Mesothelial cell of epicardium (in vitro differentiated cells): ENCODE measurements at regions not wholly inside any gene's neighbourhood (a gene's known extent, or its start where the extent isn't known, plus 50 kb on each side); places are given as distances from the start of the nearest gene placed in this dataset.

Source experiments
- DNase-seq, 2 experiments: peaks; one replicate each; pipeline ENCODE4 v3.0.0; 2021; ENCODE audit warnings: low spot score in 2 of 2; ENCODE audit not compliant: unreplicated experiment in 2 of 2
- H3K27ac Mint-ChIP-seq: 2 replicates; pipeline ENCODE4 v1.8.0; 2021; ENCODE audit warnings: mixed read lengths
- H3K27me3 Mint-ChIP-seq: 2 replicates; pipeline ENCODE4 v1.8.0; 2021; ENCODE audit warnings: low read depth, mixed read lengths
- H3K36me3 Mint-ChIP-seq: 2 replicates; pipeline ENCODE4 v1.8.0; 2021; ENCODE audit warnings: mixed read lengths
- H3K4me1 Mint-ChIP-seq: 2 replicates; pipeline ENCODE4 v1.8.0; 2021; ENCODE audit warnings: mixed read lengths
- H3K4me3 Mint-ChIP-seq: 2 replicates; pipeline ENCODE4 v1.8.0; 2021; ENCODE audit warnings: mild to moderate bottlenecking, moderate library complexity, mixed read lengths
- H3K9me3 Mint-ChIP-seq: 2 replicates; pipeline ENCODE4 v1.8.0; 2021; ENCODE audit warnings: mixed read lengths
- TF ChIP-seq, protein P1 (sequence below): fragments of 200-600 bp; sonication (generic); IDR thresholded peaks from one replicate; pipeline ENCODE4 v1.5.0; 2021; ENCODE audit warnings: antibody characterized with exemption; ENCODE audit not compliant: unreplicated experiment

DNA sequence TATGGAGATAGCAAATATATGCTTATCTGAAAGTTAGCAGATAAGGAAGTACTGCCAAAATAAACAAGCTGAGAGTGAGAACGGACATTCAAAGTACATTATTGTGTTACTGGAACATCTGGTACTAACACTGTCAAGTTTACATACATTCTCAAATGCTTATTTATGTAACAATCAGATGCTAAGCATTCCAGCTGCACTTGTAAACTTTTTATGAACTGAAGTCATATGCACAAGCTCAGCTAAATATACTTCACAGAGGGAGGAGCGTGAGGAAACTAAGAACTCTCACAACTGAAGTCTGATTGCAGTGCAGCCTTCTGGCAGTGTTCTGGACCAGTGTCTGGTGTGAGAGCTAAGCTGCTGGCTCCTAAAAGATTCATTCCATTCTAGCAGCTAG lies 223.7 kb upstream of the NANOGP8 start:
- no peak overlapping the region for H3K4me3 Mint-ChIP-seq
- peak overlapping the region; percentile 98 for H3K27ac Mint-ChIP-seq
- H3K27me3 Mint-ChIP-seq = no peaks in the 10 kb centered on the region
- peaks cover 7% of the 10 kb centered on the region for H3K36me3 Mint-ChIP-seq
- peaks cover 75% of the 10 kb centered on the region for H3K4me1 Mint-ChIP-seq
- TF ChIP-seq, protein P1, sequence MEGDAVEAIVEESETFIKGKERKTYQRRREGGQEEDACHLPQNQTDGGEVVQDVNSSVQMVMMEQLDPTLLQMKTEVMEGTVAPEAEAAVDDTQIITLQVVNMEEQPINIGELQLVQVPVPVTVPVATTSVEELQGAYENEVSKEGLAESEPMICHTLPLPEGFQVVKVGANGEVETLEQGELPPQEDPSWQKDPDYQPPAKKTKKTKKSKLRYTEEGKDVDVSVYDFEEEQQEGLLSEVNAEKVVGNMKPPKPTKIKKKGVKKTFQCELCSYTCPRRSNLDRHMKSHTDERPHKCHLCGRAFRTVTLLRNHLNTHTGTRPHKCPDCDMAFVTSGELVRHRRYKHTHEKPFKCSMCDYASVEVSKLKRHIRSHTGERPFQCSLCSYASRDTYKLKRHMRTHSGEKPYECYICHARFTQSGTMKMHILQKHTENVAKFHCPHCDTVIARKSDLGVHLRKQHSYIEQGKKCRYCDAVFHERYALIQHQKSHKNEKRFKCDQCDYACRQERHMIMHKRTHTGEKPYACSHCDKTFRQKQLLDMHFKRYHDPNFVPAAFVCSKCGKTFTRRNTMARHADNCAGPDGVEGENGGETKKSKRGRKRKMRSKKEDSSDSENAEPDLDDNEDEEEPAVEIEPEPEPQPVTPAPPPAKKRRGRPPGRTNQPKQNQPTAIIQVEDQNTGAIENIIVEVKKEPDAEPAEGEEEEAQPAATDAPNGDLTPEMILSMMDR = no peak
- peaks cover 7% of the 10 kb centered on the region for H3K9me3 Mint-ChIP-seq
- DNase-seq = no peak

DNA sequence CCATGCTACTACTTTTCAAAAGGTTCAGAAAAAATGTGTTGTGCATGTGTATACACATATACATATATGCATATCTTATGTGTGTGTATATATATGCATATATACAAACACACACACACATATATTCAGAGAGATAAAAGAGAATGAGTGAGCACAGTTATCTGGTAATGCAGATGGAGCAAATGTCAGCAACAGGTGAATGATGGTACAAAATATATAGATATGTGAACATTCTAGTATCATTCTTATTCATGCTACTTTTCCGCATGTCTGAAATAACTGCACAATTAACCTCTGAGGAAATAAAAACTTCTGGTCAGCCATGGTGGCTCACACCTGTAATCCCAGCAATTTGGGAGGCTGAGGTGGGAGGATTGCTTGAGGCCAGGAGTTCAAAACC lies 222.6 kb upstream of the NANOGP8 start:
- H3K4me1 Mint-ChIP-seq = peaks cover 75% of the 10 kb centered on the region
- H3K27me3 Mint-ChIP-seq = no peaks in the 10 kb centered on the region
- no peak for DNase-seq
- no peaks in the 10 kb centered on the region for H3K36me3 Mint-ChIP-seq
- no peaks in the 10 kb centered on the region for H3K9me3 Mint-ChIP-seq
- H3K4me3 Mint-ChIP-seq = no peak overlapping the region
- TF ChIP-seq, protein P1 = no peak
- peak overlapping the region; percentile 71 for H3K27ac Mint-ChIP-seq

DNA sequence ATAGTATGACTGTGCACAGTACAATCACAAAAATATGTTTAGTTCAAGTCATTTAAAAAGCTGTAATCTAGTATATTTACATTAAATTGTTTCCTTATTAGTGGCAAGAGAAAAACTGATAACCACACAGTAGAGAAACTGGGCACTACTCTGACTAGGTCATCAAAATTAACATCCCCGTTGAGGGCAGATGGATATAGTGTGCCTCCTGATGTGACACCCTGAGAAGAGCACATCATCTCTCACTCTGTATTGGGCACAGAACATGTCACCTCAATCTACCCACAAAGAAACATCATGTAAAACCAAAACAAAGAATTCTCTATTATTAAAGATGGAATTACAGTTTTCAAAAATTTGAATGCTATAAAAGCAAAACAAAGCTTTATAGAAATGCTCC lies 221.9 kb upstream of the NANOGP8 start:
- no peak overlapping the region for H3K4me3 Mint-ChIP-seq
- H3K27me3 Mint-ChIP-seq = no peaks in the 10 kb centered on the region
- DNase-seq = no peak
- no peaks in the 10 kb centered on the region for H3K36me3 Mint-ChIP-seq
- TF ChIP-seq, protein P1 = no peak
- H3K4me1 Mint-ChIP-seq = peaks cover 76% of the 10 kb centered on the region
- no peaks in the 10 kb centered on the region for H3K9me3 Mint-ChIP-seq
- H3K27ac Mint-ChIP-seq = peak overlapping the region; percentile 98

DNA sequence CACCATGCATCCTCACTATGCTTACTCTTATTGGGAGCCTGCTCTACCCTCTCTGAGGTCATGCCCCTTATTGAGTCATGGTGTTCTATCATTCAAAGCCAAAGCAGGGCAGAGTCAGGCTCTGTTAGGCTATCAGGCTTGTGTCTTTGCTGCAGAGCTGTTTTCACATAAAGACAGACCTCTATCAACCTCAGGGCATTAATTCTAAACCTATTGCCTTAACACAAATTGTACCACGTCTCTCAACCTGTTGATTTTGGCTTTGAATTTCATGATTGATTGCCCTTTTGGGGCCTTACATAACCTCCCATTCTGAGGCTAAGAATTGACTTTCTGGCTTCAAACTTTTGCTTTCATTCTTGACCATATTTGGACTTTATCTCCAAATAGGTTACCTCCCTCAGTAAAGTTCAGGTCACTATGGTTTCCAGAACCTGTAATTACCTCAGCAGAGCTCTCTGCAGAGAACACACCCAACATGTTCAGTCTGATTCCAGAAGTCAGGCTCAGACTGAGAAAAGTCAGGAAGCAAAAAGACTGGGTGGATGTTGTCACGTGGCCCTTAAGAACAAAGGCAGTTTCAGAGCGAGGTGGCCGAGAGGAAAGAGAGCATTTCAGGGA lies 221.4 kb upstream of the NANOGP8 start:
- Mint-ChIP-seq H3K4me1 (peaks cover 70% of the 10 kb centered on the region), H3K27me3 (no peaks in the 10 kb centered on the region), H3K9me3 (no peaks in the 10 kb centered on the region), H3K27ac (peak overlapping the region; percentile 98), H3K36me3 (no peaks in the 10 kb centered on the region), H3K4me3 (no peak overlapping the region)
- DNase-seq = no peak
- TF ChIP-seq, protein P1 = no peak

DNA sequence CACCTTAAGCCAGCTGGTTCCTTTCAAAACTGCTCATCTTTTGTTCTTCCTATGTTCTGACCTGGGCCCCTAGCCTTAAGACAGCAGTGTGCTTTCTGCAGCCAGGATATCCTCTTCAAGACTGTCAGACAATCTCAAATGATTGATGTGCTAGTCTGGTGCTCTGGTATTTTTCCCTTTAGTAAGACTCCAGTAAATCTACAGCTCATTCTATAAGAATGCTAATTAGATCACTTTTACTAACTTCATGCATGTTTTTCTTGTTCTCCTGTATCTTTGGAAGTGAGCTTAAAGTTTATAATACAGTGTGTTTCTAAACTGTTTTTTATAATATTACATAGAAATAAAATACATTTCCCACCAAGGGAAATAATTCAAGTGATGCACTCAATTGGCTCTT lies 220.9 kb upstream of the NANOGP8 start:
- no peaks in the 10 kb centered on the region for H3K9me3 Mint-ChIP-seq
- TF ChIP-seq, protein P1 = no peak
- H3K36me3 Mint-ChIP-seq = no peaks in the 10 kb centered on the region
- H3K27ac Mint-ChIP-seq = peak overlapping the region; percentile 98
- DNase-seq = no peak
- no peak overlapping the region for H3K4me3 Mint-ChIP-seq
- peaks cover 69% of the 10 kb centered on the region for H3K4me1 Mint-ChIP-seq
- H3K27me3 Mint-ChIP-seq = no peaks in the 10 kb centered on the region
